K562 (cell line): ENCODE measurements at regions not wholly inside any gene's neighbourhood (a gene's known extent, or its start where the extent isn't known, plus 50 kb on each side); places are given as distances from the start of the nearest gene placed in this dataset.

ENCODE experiments used
- ATAC-seq: fragments of 200-7000 bp; cut with Tn5 transposase; 3 replicates; pipeline ENCODE4 v1.9.1; 2020; ENCODE audit warnings: moderate library complexity
- BruUV-seq: library from RNA; stranded (reverse); fragments of 400-500 nt; replicated peaks from 2 replicates; lab custom pipeline; 2021; lab: Mats Ljungman, UMichigan
- CTCF ChIA-PET: fragments of 300-600 bp; formaldehyde crosslinking; extraction: SDS; loops from one replicate; lab custom pipeline; 2021; ENCODE audit warnings: low intra/inter-chr PET ratio; lab: Yijun Ruan, JAX
- POLR2A ChIA-PET: fragments of 300-600, 350-650 bp; sonication (Branson Sonifier 250); formaldehyde crosslinking; extraction: SDS; loops from one replicate; lab custom pipeline; 2021; ENCODE audit warnings: antibody characterized with exemption, inconsistent platforms; lab: Yijun Ruan, JAX
- DNase-seq, 4 experiments: peaks; one replicate each; pipeline versions ENCODE4 v3.0.0 to v3.0.0-alpha.2; 2011 to 2018; ENCODE audit warnings: low spot score in 3 of 4, mixed read lengths in 3 of 4; ENCODE audit errors: extremely low read depth in 1 of 4
- FAIRE-seq: peaks from 2 replicates; lab custom pipeline; 2011; peaks lifted over from hg19 to GRCh38; lab: Jason Lieb, UNC
- H2AFZ ChIP-seq: 2 replicates; pipeline ENCODE4 v1.6.0; 2011; ENCODE audit warnings: low read depth, low read length, control low read depth, inconsistent platforms
- H3K27ac ChIP-seq: fragments of 200-600 bp; 3 replicates; pipeline ENCODE4 v1.8.0; 2011; ENCODE audit warnings: low read depth, mild to moderate bottlenecking, control low read depth, inconsistent platforms, low read length, moderate library complexity, mixed read lengths; ENCODE audit errors: extremely low read depth
- H3K27me3 ChIP-seq, 2 experiments: fragments of 300-600 bp in 1 of 2; 2 replicates in 1 of 2; 3 replicates in 1 of 2; pipeline versions ENCODE4 v1.6.0 to v1.8.0; 2011; ENCODE audit warnings: inconsistent platforms in 2 of 2, low read length in 2 of 2, mild to moderate bottlenecking in 1 of 2, mixed read lengths in 1 of 2, moderate library complexity in 1 of 2; ENCODE audit not compliant: control insufficient read depth in 2 of 2, insufficient read depth in 2 of 2
- H3K36me3 ChIP-seq: fragments of 300-600 bp; 3 replicates; pipeline ENCODE4 v1.8.0; 2011; ENCODE audit warnings: mild to moderate bottlenecking, low read length, inconsistent platforms; ENCODE audit not compliant: control insufficient read depth, insufficient read depth
- H3K4me1 ChIP-seq, 2 experiments: fragments of 200-600 bp in 1 of 2; replicated peaks in 1 of 2; 2 replicates in 1 of 2; 3 replicates in 1 of 2; pipeline versions ENCODE4 v1.5.1 to v1.8.0; 2011; ENCODE audit warnings: inconsistent platforms in 2 of 2, low read length in 2 of 2, mild to moderate bottlenecking in 1 of 2, mixed read lengths in 1 of 2, moderate library complexity in 1 of 2; ENCODE audit not compliant: control insufficient read depth in 2 of 2, insufficient read depth in 2 of 2
- H3K4me2 ChIP-seq: 2 replicates; pipeline ENCODE4 v1.6.1; 2011; ENCODE audit warnings: low read length, control low read depth, inconsistent platforms, mixed read lengths; ENCODE audit not compliant: insufficient read depth
- H3K4me3 ChIP-seq: fragments of 200-600 bp; sonication (generic), shearing (Covaris generic); 2 replicates; pipeline ENCODE4 v1.5.1; 2016; ENCODE audit warnings: control low read depth, inconsistent platforms
- H3K79me2 ChIP-seq: fragments of 200-600 bp; 3 replicates; pipeline ENCODE4 v1.8.0; 2011; ENCODE audit warnings: low read length, inconsistent platforms; ENCODE audit not compliant: control insufficient read depth, insufficient read depth
- H3K9ac ChIP-seq, 2 experiments: 2 replicates each; pipeline versions ENCODE4 v1.6.0 to v1.6.1; 2011; ENCODE audit warnings: low read depth in 2 of 2, low read length in 2 of 2, control low read depth in 1 of 2, inconsistent platforms in 1 of 2, mild to moderate bottlenecking in 1 of 2, mixed read lengths in 1 of 2; ENCODE audit not compliant: insufficient read depth in 1 of 2
- H3K9me1 ChIP-seq: one replicate; pipeline ENCODE4 v1.6.0; 2011; ENCODE audit warnings: inconsistent platforms, mild to moderate bottlenecking, low read length, moderate library complexity; ENCODE audit not compliant: control insufficient read depth, insufficient read depth
- H3K9me3 ChIP-seq: replicated peaks from 2 replicates; pipeline ENCODE4 v1.5.1; 2011; ENCODE audit warnings: low read depth, low read length, inconsistent platforms; ENCODE audit not compliant: control insufficient read depth, insufficient read depth
- H4K20me1 ChIP-seq: replicated peaks from 2 replicates; pipeline ENCODE4 v1.6.1; 2011; ENCODE audit warnings: low read length, inconsistent platforms, mixed read lengths; ENCODE audit not compliant: control insufficient read depth, insufficient read depth
- DACH1 ChIP-seq: fragments of 450-650 bp; IDR thresholded peaks from 2 replicates; pipeline ENCODE4 v1.6.1; 2018; ENCODE audit not compliant: partially characterized antibody
- E4F1 ChIP-seq: fragments of 250-450 bp; sonication (Bioruptor Pico); IDR thresholded peaks from 2 replicates; pipeline ENCODE4 v1.5.0; 2021; ENCODE audit warnings: mild to moderate bottlenecking, borderline replicate concordance
- FOXO4 ChIP-seq: fragments of 450-650 bp; formaldehyde crosslinking; IDR thresholded peaks from 2 replicates; pipeline ENCODE4 v1.4.0; 2020; ENCODE audit warnings: mild to moderate bottlenecking, moderate library complexity
- GTF2F1 ChIP-seq: IDR thresholded peaks from 2 replicates; pipeline ENCODE4 v1.6.1; 2011; ENCODE audit warnings: low read depth, low read length, improper control_type of control experiment
- TFE3 ChIP-seq: fragments of 450-650 bp; formaldehyde crosslinking; IDR thresholded peaks from 2 replicates; pipeline ENCODE4 v1.4.0; 2020; ENCODE audit warnings: mild to moderate bottlenecking, mixed read lengths
- WGBS: fragments of 100-300 bp; shearing (Covaris generic); methylation state at CpG from one replicate; pipeline ENCODE4 v1.1.6; 2016; ENCODE audit warnings: low coverage, mixed read lengths; ENCODE audit not compliant: insufficient coverage; ENCODE audit errors: missing lambda C conversion rate; 5-methylcytosine and 5-hydroxymethylcytosine counted together
- in situ Hi-C: fragments of 300-500 bp; cut with MboI; formaldehyde crosslinking; loops from 4 replicates; pipeline ENCODE4 v1.15.0; 2018; ENCODE audit warnings: inconsistent platforms, mixed read lengths
- intact Hi-C: fragments of 100-400 bp; cut with micrococcal nuclease; formaldehyde crosslinking; loops from 2 replicates; pipeline ENCODE4 v1.14.2; 2022

GRCh38 chr15:95681836-95682544, 648.5 kb upstream of the NR2F2 start:
- Histone ChIP-seq H3K27me3 (no peaks in the 10 kb centered on the region), H3K27ac (no peak overlapping the region), H3K79me2 (peaks cover 73% of the 10 kb centered on the region), H3K9me1 (no peaks in the 10 kb centered on the region), H3K9me3 (no peaks in the 10 kb centered on the region), H3K36me3 (peaks cover 17% of the 10 kb centered on the region), H2AFZ (no peak overlapping the region), H3K4me3 (no peak overlapping the region), H3K9ac (no peak overlapping the region), H3K4me2 (no peak overlapping the region), H4K20me1 (no peaks in the 10 kb centered on the region), H3K4me1 (peaks cover 3 to 17% of the 10 kb centered on the region in 2 experiments; a peak in 3 of 5 replicates)
- ChIA-PET CTCF (no interaction called here), POLR2A (no interaction called here)
- ATAC-seq (no peak), DNase-seq (no peak), FAIRE-seq (no peak)
- in situ Hi-C loops (no loop called here), intact Hi-C loops (no loop called here)
- TF ChIP-seq E4F1 (no peak), GTF2F1 (no peak), DACH1 (no peak), FOXO4 (CRISPR knock-in tag) (no peak), TFE3 (no peak)
- no TSS peak for BruUV-seq
- WGBS: 76% methylated on average over 5 of the region's 5 CpGs
